ENCODE measurements at regions not wholly inside any gene's neighbourhood (a gene's known extent, or its start where the extent isn't known, plus 50 kb on each side); places are given as distances from the start of the nearest gene placed in this dataset.

GRCh38 chr4:67151376-67152343, 393.6 kb downstream of the CENPC start:
- TF ChIP-seq EZH2 (optimal IDR thresholded peaks at IDR 0.05; ENCODE audit: low read depth, low read length), result no peak
- TF ChIP-seq, protein P1, sequence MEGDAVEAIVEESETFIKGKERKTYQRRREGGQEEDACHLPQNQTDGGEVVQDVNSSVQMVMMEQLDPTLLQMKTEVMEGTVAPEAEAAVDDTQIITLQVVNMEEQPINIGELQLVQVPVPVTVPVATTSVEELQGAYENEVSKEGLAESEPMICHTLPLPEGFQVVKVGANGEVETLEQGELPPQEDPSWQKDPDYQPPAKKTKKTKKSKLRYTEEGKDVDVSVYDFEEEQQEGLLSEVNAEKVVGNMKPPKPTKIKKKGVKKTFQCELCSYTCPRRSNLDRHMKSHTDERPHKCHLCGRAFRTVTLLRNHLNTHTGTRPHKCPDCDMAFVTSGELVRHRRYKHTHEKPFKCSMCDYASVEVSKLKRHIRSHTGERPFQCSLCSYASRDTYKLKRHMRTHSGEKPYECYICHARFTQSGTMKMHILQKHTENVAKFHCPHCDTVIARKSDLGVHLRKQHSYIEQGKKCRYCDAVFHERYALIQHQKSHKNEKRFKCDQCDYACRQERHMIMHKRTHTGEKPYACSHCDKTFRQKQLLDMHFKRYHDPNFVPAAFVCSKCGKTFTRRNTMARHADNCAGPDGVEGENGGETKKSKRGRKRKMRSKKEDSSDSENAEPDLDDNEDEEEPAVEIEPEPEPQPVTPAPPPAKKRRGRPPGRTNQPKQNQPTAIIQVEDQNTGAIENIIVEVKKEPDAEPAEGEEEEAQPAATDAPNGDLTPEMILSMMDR (IDR thresholded peaks at IDR 0.05; ENCODE audit: low read length), result no peak
- no peak for TF ChIP-seq EZH2phosphoT487 (IDR thresholded peaks at IDR 0.05; ENCODE audit: low read length)

All from MM.1S (cell line).